HG03095 (cell line): ENCODE measurements at regions not wholly inside any gene's neighbourhood (a gene's known extent, or its start where the extent isn't known, plus 50 kb on each side); places are given as distances from the start of the nearest gene placed in this dataset.

Experiments used
- ATAC-seq: cut with Tn5 transposase; IDR thresholded peaks from one replicate; pipeline ENCODE4 v1.9.1; 2021; ENCODE audit warnings: moderate library complexity; ENCODE audit not compliant: unreplicated experiment

- ATAC-seq: no peak
Observed at GRCh38 chr16:88314991-88315542, 67.7 kb upstream of the ZNF469 start.

- no peak for ATAC-seq
Observed at GRCh38 chr16:88315543-88316105, 67.1 kb upstream of the ZNF469 start.

DNA sequence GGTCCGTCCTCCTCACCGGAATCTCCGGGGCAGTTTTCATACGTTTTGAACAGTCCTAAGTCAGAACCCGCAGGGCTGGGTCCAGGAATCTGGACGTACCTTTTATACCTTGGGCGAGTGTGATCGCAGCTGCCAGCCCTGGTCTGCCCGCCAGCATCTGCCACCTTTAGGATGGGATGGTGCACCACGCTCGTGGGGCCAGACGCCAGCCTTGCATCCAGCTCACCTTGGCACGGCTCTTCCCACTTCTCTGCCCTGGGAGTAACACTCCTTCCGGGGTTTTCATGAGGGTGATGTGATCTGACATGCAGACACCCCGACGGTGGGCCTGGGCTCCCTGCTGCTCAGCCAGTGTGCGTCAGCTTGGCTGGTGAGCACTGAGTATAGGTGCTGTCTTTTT is 66.6 kb upstream of the ZNF469 start:
- ATAC-seq: no peak

GRCh38 chr16:88316941-88317612 is 65.7 kb upstream of the ZNF469 start:
- no peak for ATAC-seq

GRCh38 chr16:88317613-88317965 is 65.2 kb upstream of the ZNF469 start:
- ATAC-seq: no peak

- ATAC-seq: no peak
Observed at GRCh38 chr16:88318051-88318450, 64.7 kb upstream of the ZNF469 start.

- no peak for ATAC-seq
Observed at GRCh38 chr16:88318521-88318920, 64.2 kb upstream of the ZNF469 start.

- ATAC-seq: no peak
Observed at GRCh38 chr16:88319116-88319965, 63.4 kb upstream of the ZNF469 start.

- ATAC-seq: no peak
Observed at GRCh38 chr16:88320947-88321634, 61.7 kb upstream of the ZNF469 start.

- ATAC-seq: no peak
Observed at GRCh38 chr16:88321635-88322499, 60.9 kb upstream of the ZNF469 start.

- ATAC-seq: no peak
Observed at GRCh38 chr16:88322500-88322970, 60.2 kb upstream of the ZNF469 start.

DNA sequence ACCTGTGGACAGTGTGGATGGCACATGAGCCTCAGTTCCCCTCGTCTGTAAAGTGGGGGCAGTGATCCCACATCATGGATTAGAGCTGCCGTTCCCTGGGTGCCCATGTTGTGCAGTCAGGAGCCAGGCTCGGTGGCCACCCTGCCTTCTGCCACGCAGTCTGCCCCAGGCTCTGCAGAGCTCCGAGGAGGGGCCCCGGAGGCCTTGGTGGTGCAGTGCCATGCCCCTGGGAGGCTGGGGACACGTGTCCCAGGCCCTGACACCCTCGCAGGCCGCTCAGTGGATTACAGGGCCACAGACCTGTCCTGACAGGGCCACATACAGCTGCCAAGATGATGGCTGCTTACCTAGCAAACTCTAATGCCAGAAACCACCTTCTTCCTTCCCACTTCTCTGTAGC is 59.7 kb upstream of the ZNF469 start:
- no peak for ATAC-seq

GRCh38 chr16:88323546-88324330 is 59.0 kb upstream of the ZNF469 start:
- no peak for ATAC-seq

DNA sequence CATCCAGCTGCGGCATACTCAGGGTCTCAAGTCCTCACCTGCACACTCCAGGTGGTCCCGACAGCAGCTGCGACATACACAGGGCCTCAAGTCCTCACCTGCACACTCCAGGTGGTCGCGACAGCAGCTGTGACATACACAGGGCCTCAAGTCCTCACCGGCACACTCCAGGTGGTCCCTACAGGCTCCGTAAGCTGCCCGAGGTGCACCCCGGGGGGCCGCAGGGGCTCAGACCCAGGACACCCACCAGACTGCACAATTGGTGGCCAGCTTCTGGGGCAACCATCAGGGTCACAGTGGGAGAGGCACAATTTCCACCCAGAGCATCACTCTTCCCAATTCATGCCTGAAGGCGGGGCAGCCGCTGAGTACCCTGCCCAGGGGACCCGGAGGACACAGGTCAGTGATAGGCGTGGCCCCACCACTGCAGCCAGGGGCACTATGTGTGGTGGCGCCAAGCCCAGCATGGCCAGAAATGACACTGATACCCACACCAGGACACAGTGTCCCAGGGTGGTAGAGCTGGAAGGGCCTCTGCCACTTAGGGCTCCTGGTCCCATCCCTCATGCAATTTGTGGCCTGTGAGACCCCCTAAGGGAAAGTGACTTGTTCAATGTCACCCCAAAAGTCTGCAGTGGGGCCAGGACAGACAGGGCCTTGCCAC is 57.5 kb upstream of the ZNF469 start:
- no peak for ATAC-seq

DNA sequence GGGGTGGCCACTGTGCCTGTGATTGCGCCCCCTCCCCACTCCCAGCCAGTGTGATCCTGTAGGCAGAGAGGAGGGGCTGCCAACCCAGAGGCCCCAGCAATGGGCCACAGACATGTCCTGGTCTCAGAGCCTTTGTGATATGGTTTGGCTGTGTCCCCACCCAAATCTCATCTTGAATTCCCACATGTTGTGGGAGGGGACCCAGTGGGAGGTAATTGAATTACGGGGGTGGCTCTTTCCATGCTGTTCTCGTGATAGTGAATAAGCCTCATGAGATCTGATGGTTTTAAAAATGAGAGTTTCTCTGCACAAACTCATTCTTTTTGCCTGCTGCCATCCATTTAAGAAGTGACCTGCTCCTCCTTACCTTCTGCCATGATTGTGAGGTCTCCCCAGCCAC is 56.8 kb upstream of the ZNF469 start:
- ATAC-seq: no peak

GRCh38 chr16:88326611-88327485 is 55.9 kb upstream of the ZNF469 start:
- ATAC-seq: no peak

DNA sequence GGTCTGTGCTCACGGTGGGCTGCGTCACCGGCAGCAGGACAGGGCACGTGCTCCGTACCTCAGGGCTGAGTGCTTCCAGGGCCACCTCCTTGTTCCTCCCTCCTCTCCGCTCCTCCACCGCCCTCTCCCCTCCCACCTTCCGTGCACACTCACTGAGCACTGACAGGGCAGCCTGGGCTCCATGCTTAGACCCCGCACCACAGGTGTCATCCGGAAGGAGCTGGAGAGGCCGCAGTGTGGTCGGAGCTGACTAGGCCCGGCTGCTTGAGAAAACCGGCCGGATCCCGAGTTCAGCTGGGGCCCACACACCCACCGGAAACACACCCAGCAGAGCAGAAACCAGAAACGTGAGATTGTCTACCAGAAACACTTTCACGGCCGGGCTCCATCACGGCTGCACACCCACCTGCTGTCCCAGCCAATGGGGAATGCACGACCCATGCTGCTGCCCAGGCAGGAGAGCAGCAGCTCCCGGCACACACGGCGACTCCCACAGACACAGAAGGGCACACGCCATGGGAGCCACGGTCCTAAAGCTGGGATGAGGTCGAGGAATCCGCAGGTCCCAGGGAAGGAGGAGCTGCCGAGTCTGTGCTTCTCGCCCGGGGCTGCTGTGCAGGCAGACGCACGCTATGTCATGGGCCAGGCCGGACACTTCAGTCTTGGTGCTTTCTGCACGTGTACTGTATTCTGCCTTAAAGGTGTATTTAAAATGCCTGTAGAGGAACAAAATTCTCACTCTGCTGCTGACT is 55.0 kb upstream of the ZNF469 start:
- ATAC-seq: no peak
